Karpas-422 (cell line): ENCODE measurements at regions not wholly inside any gene's neighbourhood (a gene's known extent, or its start where the extent isn't known, plus 50 kb on each side); places are given as distances from the start of the nearest gene placed in this dataset.

Experiments used
- DNase-seq: peaks from one replicate; pipeline ENCODE4 v3.0.0-alpha.2; 2015
- H2AFZ ChIP-seq: fragments of 200-600 bp; sonication (generic); 2 replicates; pipeline ENCODE4 v1.6.1; 2014; ENCODE audit warnings: antibody characterized with exemption, low read length, mixed read lengths
- H3K27ac ChIP-seq: fragments of 200-600 bp; sonication (generic); 2 replicates; pipeline ENCODE4 v1.5.1; 2014; ENCODE audit warnings: mild to moderate bottlenecking, low read length, moderate library complexity
- H3K27me3 ChIP-seq: fragments of 200-600 bp; sonication (generic); 2 replicates; pipeline ENCODE4 v1.6.1; 2014; ENCODE audit warnings: low read length, mixed read lengths
- H3K36me3 ChIP-seq: fragments of 200-600 bp; sonication (generic); 2 replicates; pipeline ENCODE4 v1.6.1; 2014; ENCODE audit warnings: low read length, mixed read lengths; ENCODE audit not compliant: insufficient read depth
- H3K4me1 ChIP-seq: fragments of 200-600 bp; sonication (generic); 2 replicates; pipeline ENCODE4 v1.6.1; 2014; ENCODE audit warnings: mild to moderate bottlenecking, low read length, mixed read lengths
- H3K4me2 ChIP-seq: fragments of 200-600 bp; sonication (generic); 2 replicates; pipeline ENCODE4 v1.6.1; 2014; ENCODE audit warnings: low read length, low read depth, mild to moderate bottlenecking; ENCODE audit not compliant: poor library complexity, severe bottlenecking
- H3K4me3 ChIP-seq: fragments of 200-600 bp; sonication (generic); 2 replicates; pipeline ENCODE4 v1.5.1; 2014; ENCODE audit warnings: mild to moderate bottlenecking, antibody characterized with exemption, low read length, mixed read lengths
- H3K79me2 ChIP-seq: fragments of 200-600 bp; sonication (generic); 2 replicates; pipeline ENCODE4 v1.6.1; 2014; ENCODE audit warnings: mild to moderate bottlenecking, low read length, mixed read lengths
- H3K9ac ChIP-seq: fragments of 200-600 bp; sonication (generic); 2 replicates; pipeline ENCODE4 v1.6.0; 2014; ENCODE audit warnings: low read length
- H3K9me2 ChIP-seq: fragments of 200-600 bp; sonication (generic), shearing (Covaris generic); replicated peaks from 2 replicates; pipeline ENCODE4 v1.6.0; 2014; ENCODE audit warnings: mild to moderate bottlenecking, low read length, moderate library complexity; ENCODE audit not compliant: insufficient read depth
- H3K9me3 ChIP-seq: fragments of 300-700, 200-600 bp; sonication (generic); 2 replicates; pipeline ENCODE4 v1.6.1; 2014; ENCODE audit warnings: low read length, mixed read lengths
- H4K20me1 ChIP-seq: fragments of 200-600 bp; sonication (generic); 2 replicates; pipeline ENCODE4 v1.6.1; 2014; ENCODE audit warnings: mild to moderate bottlenecking, antibody characterized with exemption, low read length, low read depth; ENCODE audit not compliant: insufficient read depth

- H3K4me2 ChIP-seq: peak overlapping the region; percentile 63
- H3K36me3 ChIP-seq: no peaks in the 10 kb centered on the region
- H4K20me1 ChIP-seq: no peaks in the 10 kb centered on the region
- H3K27ac ChIP-seq: peak overlapping the region; percentile 94
- H3K4me3 ChIP-seq: peak overlapping the region; percentile 45
- H3K9me2 ChIP-seq: no peaks in the 10 kb centered on the region
- DNase-seq: no peak
- peak overlapping the region; percentile 64 for H3K9ac ChIP-seq
- no peaks in the 10 kb centered on the region; the same call in 1 of the 2 replicates for H3K9me3 ChIP-seq
- H3K4me1 ChIP-seq: peaks cover 47% of the 10 kb centered on the region
- H3K79me2 ChIP-seq: no peaks in the 10 kb centered on the region
- H2AFZ ChIP-seq: peak overlapping the region; percentile 7; the same call in 1 of the 2 replicates
- no peaks in the 10 kb centered on the region for H3K27me3 ChIP-seq
Observed at GRCh38 chr1:187716160-187716559, 887.4 kb downstream of the PLA2G4A start.

DNA sequence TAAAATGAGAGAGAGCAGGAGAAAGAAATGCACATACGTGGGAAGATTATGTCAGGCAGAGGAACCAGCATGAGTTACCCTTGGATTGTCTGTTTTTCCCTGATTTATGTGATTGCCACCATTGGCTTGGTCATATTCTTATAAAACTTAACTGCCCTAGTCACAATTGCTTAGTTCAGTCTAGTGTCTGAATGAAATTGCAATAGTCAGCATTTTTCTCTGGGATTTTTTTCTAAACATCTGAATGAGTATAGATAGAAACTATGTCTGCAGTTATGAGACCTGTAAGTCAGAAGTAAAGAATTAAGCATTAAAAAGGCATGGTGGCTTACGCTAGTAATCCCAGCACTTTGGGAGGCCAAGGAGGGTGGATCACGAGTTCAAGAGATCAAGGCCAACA lies 889.8 kb downstream of the PLA2G4A start:
- DNase-seq: no peak
- Histone ChIP-seq H3K36me3 (no peaks in the 10 kb centered on the region), H3K79me2 (no peaks in the 10 kb centered on the region), H3K4me2 (no peak overlapping the region), H2AFZ (0 out of 2 replicates have a peak overlapping the region, but pooled peaks have one; percentile 50), H3K27me3 (no peaks in the 10 kb centered on the region), H3K9me3 (no peaks in the 10 kb centered on the region; the same call in 1 of the 2 replicates), H3K4me3 (no peak overlapping the region), H3K27ac (peak overlapping the region; percentile 20; the same call in 1 of the 2 replicates), H3K4me1 (peaks cover 64% of the 10 kb centered on the region), H4K20me1 (no peaks in the 10 kb centered on the region), H3K9ac (no peak overlapping the region), H3K9me2 (no peaks in the 10 kb centered on the region)

GRCh38 chr1:187721216-187721615 lies 892.5 kb downstream of the PLA2G4A start:
- Histone ChIP-seq H3K4me2 (peak overlapping the region; percentile 43), H3K27ac (peak overlapping the region; percentile 90), H3K79me2 (no peaks in the 10 kb centered on the region), H2AFZ (no peak overlapping the region), H3K27me3 (no peaks in the 10 kb centered on the region), H3K36me3 (no peaks in the 10 kb centered on the region), H3K4me1 (peaks cover 43% of the 10 kb centered on the region), H4K20me1 (no peaks in the 10 kb centered on the region), H3K9ac (no peak overlapping the region), H3K4me3 (no peak overlapping the region), H3K9me2 (no peaks in the 10 kb centered on the region), H3K9me3 (no peaks in the 10 kb centered on the region; the same call in 1 of the 2 replicates)
- DNase-seq: peak; percentile 77

- no peaks in the 10 kb centered on the region for H3K79me2 ChIP-seq
- no peak for DNase-seq
Observed at GRCh38 chr1:187725216-187725615, 896.5 kb downstream of the PLA2G4A start.

GRCh38 chr1:187733232-187733631 lies 904.5 kb downstream of the PLA2G4A start:
- Histone ChIP-seq H3K4me3 (no peak overlapping the region), H3K36me3 (no peaks in the 10 kb centered on the region), H3K9me3 (no peaks in the 10 kb centered on the region), H3K27ac (no peak overlapping the region), H4K20me1 (no peaks in the 10 kb centered on the region), H3K9me2 (no peaks in the 10 kb centered on the region), H2AFZ (0 out of 2 replicates have a peak overlapping the region, but pooled peaks have one; percentile 3), H3K27me3 (no peaks in the 10 kb centered on the region), H3K4me1 (peaks cover 14% of the 10 kb centered on the region), H3K79me2 (no peaks in the 10 kb centered on the region), H3K4me2 (no peak overlapping the region), H3K9ac (no peak overlapping the region)
- no peak for DNase-seq

More at GRCh38 chr1:187725216-187725615, 896.5 kb downstream of the PLA2G4A start:
- H3K4me3 ChIP-seq: no peak overlapping the region
- peaks cover 25% of the 10 kb centered on the region for H3K4me1 ChIP-seq
- H3K9me2 ChIP-seq: no peaks in the 10 kb centered on the region
- H3K9me3 ChIP-seq: no peaks in the 10 kb centered on the region; the same call in 1 of the 2 replicates
- no peaks in the 10 kb centered on the region for H3K36me3 ChIP-seq
- no peaks in the 10 kb centered on the region for H3K27me3 ChIP-seq
- H3K9ac ChIP-seq: no peak overlapping the region
- no peak overlapping the region for H3K27ac ChIP-seq
- no peak overlapping the region for H2AFZ ChIP-seq
- no peak overlapping the region for H3K4me2 ChIP-seq
- no peaks in the 10 kb centered on the region for H4K20me1 ChIP-seq

DNA sequence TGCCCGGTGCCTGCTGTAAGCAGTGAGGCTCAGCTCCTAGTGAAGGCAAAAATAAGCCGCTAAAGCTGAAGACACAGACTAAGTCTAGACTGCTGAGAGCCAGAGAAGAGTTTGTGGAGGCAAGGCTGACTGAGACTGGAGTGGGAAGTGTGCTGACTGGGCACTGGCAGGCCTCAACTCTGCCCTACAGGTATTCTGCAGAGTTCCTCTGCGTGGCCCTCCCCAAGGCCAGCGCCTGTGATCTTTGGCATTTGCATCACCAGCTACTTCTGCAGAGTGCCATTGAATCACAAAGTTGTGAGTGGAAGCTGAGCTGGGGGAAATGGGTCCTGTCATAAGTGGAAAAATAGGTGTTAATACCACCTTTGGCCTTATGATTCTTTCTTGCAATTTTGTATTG lies 905.7 kb downstream of the PLA2G4A start:
- Histone ChIP-seq H2AFZ (peak overlapping the region; percentile 71; the same call in 1 of the 2 replicates), H3K79me2 (no peaks in the 10 kb centered on the region), H3K36me3 (no peaks in the 10 kb centered on the region), H4K20me1 (no peaks in the 10 kb centered on the region), H3K4me3 (no peak overlapping the region), H3K4me1 (peaks cover 14% of the 10 kb centered on the region), H3K4me2 (no peak overlapping the region), H3K27me3 (no peaks in the 10 kb centered on the region), H3K9ac (no peak overlapping the region), H3K9me2 (no peaks in the 10 kb centered on the region), H3K9me3 (no peaks in the 10 kb centered on the region), H3K27ac (no peak overlapping the region)
- no peak for DNase-seq

- Histone ChIP-seq H3K79me2 (no peaks in the 10 kb centered on the region), H3K4me1 (peaks cover 36% of the 10 kb centered on the region), H3K4me2 (peak overlapping the region; percentile 62), H4K20me1 (no peaks in the 10 kb centered on the region), H3K27me3 (no peaks in the 10 kb centered on the region), H2AFZ (no peak overlapping the region), H3K9ac (peak overlapping the region; percentile 9), H3K9me3 (no peaks in the 10 kb centered on the region), H3K4me3 (0 out of 2 replicates have a peak overlapping the region, but pooled peaks have one; percentile 4), H3K27ac (peak overlapping the region; percentile 95), H3K36me3 (no peaks in the 10 kb centered on the region), H3K9me2 (no peaks in the 10 kb centered on the region)
- DNase-seq: peak; percentile 80
Observed at GRCh38 chr1:187744665-187745064, 915.9 kb downstream of the PLA2G4A start.

GRCh38 chr1:187755536-187755935 lies 926.8 kb downstream of the PLA2G4A start:
- no peak overlapping the region for H3K4me2 ChIP-seq
- H4K20me1 ChIP-seq: no peaks in the 10 kb centered on the region
- no peaks in the 10 kb centered on the region for H3K27me3 ChIP-seq
- no peak overlapping the region for H2AFZ ChIP-seq
- H3K27ac ChIP-seq: no peak overlapping the region
- no peaks in the 10 kb centered on the region for H3K4me1 ChIP-seq
- no peak for DNase-seq
- H3K9ac ChIP-seq: no peak overlapping the region
- H3K9me2 ChIP-seq: no peaks in the 10 kb centered on the region
- no peaks in the 10 kb centered on the region for H3K79me2 ChIP-seq
- H3K4me3 ChIP-seq: no peak overlapping the region
- no peaks in the 10 kb centered on the region for H3K36me3 ChIP-seq
- no peaks in the 10 kb centered on the region for H3K9me3 ChIP-seq
